Panc1 (cell line): ENCODE measurements at regions not wholly inside any gene's neighbourhood (a gene's known extent, or its start where the extent isn't known, plus 50 kb on each side); places are given as distances from the start of the nearest gene placed in this dataset.

Experiments used
- ATAC-seq: fragments of 200-7000 bp; cut with Tn5 transposase; 2 replicates; pipeline ENCODE4 v1.9.1; 2020; ENCODE audit warnings: mild to moderate bottlenecking, moderate library complexity
- BruUV-seq: library from RNA; stranded (reverse); fragments of 400-500 nt; replicated peaks from 2 replicates; lab custom pipeline; 2021; lab: Mats Ljungman, UMichigan
- CTCF ChIA-PET: fragments of 300-600 bp; sonication (Branson Sonifier 250); formaldehyde crosslinking; loops from one replicate; lab custom pipeline; 2022; ENCODE audit warnings: antibody characterized with exemption; lab: Charles Lee
- POLR2A ChIA-PET: fragments of 300-600 bp; sonication (Branson Sonifier 250); formaldehyde crosslinking; loops from one replicate; lab custom pipeline; 2022; ENCODE audit warnings: antibody characterized with exemption; lab: Charles Lee
- DNase-seq: peaks from one replicate; pipeline ENCODE4 v3.0.0-alpha.2; 2010; ENCODE audit warnings: low read depth, low spot score
- H3K27ac ChIP-seq: 2 replicates; pipeline ENCODE4 v1.5.1; 2011; ENCODE audit warnings: mild to moderate bottlenecking, low read length, inconsistent platforms
- H3K27me3 ChIP-seq: fragments of 200-500 bp; sonication (Bioruptor generic); 2 replicates; pipeline ENCODE4 v1.6.0; 2014; ENCODE audit warnings: low read length, inconsistent platforms; ENCODE audit not compliant: control insufficient read depth, insufficient read depth
- H3K36me3 ChIP-seq: fragments of 200-500 bp; sonication (Bioruptor generic); 2 replicates; pipeline ENCODE4 v1.5.1; 2014; ENCODE audit warnings: inconsistent platforms, mild to moderate bottlenecking, low read length, moderate library complexity; ENCODE audit not compliant: control insufficient read depth, insufficient read depth
- H3K4me1 ChIP-seq: 2 replicates; pipeline ENCODE4 v1.5.1; 2011; ENCODE audit warnings: inconsistent platforms, mild to moderate bottlenecking, low read length, moderate library complexity; ENCODE audit not compliant: control insufficient read depth, insufficient read depth
- H3K4me3 ChIP-seq, 2 experiments: 2 replicates each; pipeline ENCODE4 v1.5.1; 2011 to 2012; ENCODE audit warnings: low read depth in 2 of 2, low read length in 2 of 2, mild to moderate bottlenecking in 2 of 2, inconsistent platforms in 1 of 2, moderate library complexity in 1 of 2
- H3K9me3 ChIP-seq: fragments of 200-500 bp; sonication (Bioruptor generic); 2 replicates; pipeline ENCODE4 v1.5.1; 2014; ENCODE audit warnings: low read depth, mild to moderate bottlenecking, inconsistent platforms, low read length, moderate library complexity; ENCODE audit not compliant: control insufficient read depth, insufficient read depth
- CTCF ChIP-seq: fragments of 450-650 bp; IDR thresholded peaks from 2 replicates; pipeline ENCODE4 v1.5.1; 2017; ENCODE audit warnings: mild to moderate bottlenecking
- POLR2AphosphoS5 ChIP-seq: IDR thresholded peaks from 2 replicates; pipeline ENCODE4 v1.6.1; 2012; ENCODE audit warnings: mild to moderate bottlenecking, low read depth, low read length, moderate library complexity
- REST ChIP-seq, 2 experiments: IDR thresholded peaks; 2 replicates each; pipeline ENCODE4 v1.6.1; 2011 to 2012; ENCODE audit warnings: low read depth in 2 of 2, control low read depth in 1 of 2, low read length in 1 of 2, mild to moderate bottlenecking in 1 of 2, moderate library complexity in 1 of 2; ENCODE audit not compliant: insufficient read depth in 1 of 2
- SIN3A ChIP-seq: IDR thresholded peaks from 2 replicates; pipeline ENCODE4 v1.6.1; 2012; ENCODE audit warnings: low read depth, mild to moderate bottlenecking, low read length, moderate library complexity, borderline replicate concordance; ENCODE audit not compliant: insufficient read depth
- TCF7L2 ChIP-seq: IDR thresholded peaks from 2 replicates; pipeline ENCODE4 v1.6.1; 2011; ENCODE audit warnings: mild to moderate bottlenecking, low read depth, low read length, inconsistent platforms
- in situ Hi-C: cut with HindIII; loops from 2 replicates; pipeline ENCODE4 v1.10.0; 2016; ENCODE audit warnings: low sequenced_read_pairs, low pct_unique_long_range_greater_than_20kb
- intact Hi-C: fragments of 100-400 bp; cut with micrococcal nuclease; formaldehyde crosslinking; loops from one replicate; pipeline ENCODE4 v1.10.0; 2022; ENCODE audit not compliant: unreplicated experiment

GRCh38 chr15:95935852-95936251 lies 394.6 kb upstream of the NR2F2 start:
- no peak overlapping the region for H3K4me3 ChIP-seq
- ChIA-PET POLR2A (no interaction called here), CTCF (no interaction called here)
- DNase-seq (no peak), ATAC-seq (no peak)
- H3K36me3 ChIP-seq, result no peaks in the 10 kb centered on the region
- no TSS peak for BruUV-seq
- TF ChIP-seq POLR2AphosphoS5 (no peak), TCF7L2 (no peak), REST (IDR thresholded peaks at IDR 0.05; ENCODE audit: insufficient read depth in 1 of 2, low read depth in 2 of 2, low read length in 1 of 2) (no peak), SIN3A (no peak), CTCF (no peak)
- no peaks in the 10 kb centered on the region for H3K4me1 ChIP-seq
- no peaks in the 10 kb centered on the region for H3K9me3 ChIP-seq
- H3K27me3 ChIP-seq, result no peaks in the 10 kb centered on the region
- intact Hi-C loops, result no loop called here
- in situ Hi-C loops, result no loop called here
- H3K27ac ChIP-seq, result no peak overlapping the region

GRCh38 chr15:95937128-95937528 lies 393.4 kb upstream of the NR2F2 start:
- DNase-seq, result no peak
- ATAC-seq, result no peak
- ChIA-PET CTCF (no interaction called here), POLR2A (no interaction called here)
- TF ChIP-seq POLR2AphosphoS5, result no peak
- TF ChIP-seq REST (IDR thresholded peaks at IDR 0.05; ENCODE audit: insufficient read depth in 1 of 2, low read depth in 2 of 2, low read length in 1 of 2), result no peak
- no peak for TF ChIP-seq CTCF
- TF ChIP-seq SIN3A, result no peak
- TF ChIP-seq TCF7L2, result no peak
- no peaks in the 10 kb centered on the region for H3K9me3 ChIP-seq
- H3K4me3 ChIP-seq, result no peak overlapping the region
- intact Hi-C loops (no loop called here), in situ Hi-C loops (no loop called here)
- H3K27ac ChIP-seq, result no peak overlapping the region
- H3K36me3 ChIP-seq, result no peaks in the 10 kb centered on the region
- no peaks in the 10 kb centered on the region for H3K27me3 ChIP-seq
- no TSS peak for BruUV-seq
- H3K4me1 ChIP-seq, result no peaks in the 10 kb centered on the region
